DND-41 (cell line): ENCODE measurements at regions not wholly inside any gene's neighbourhood (a gene's known extent, or its start where the extent isn't known, plus 50 kb on each side); places are given as distances from the start of the nearest gene placed in this dataset.

Experiments
- ATAC-seq: fragments of 200-7000 bp; cut with Tn5 transposase; 3 replicates; pipeline ENCODE4 v1.9.1; 2021; ENCODE audit warnings: low read depth; ENCODE audit not compliant: insufficient read depth
- DNase-seq: peaks from one replicate; pipeline ENCODE4 v3.0.0-alpha.2; 2020
- H2AFZ ChIP-seq: 2 replicates; pipeline ENCODE4 v1.6.0; 2012; ENCODE audit warnings: low read depth, low read length
- H3K27ac ChIP-seq: 2 replicates; pipeline ENCODE4 v1.5.1; 2012; ENCODE audit warnings: low read length, inconsistent platforms
- H3K27me3 ChIP-seq: fragments of 200-600 bp; sonication (generic); 2 replicates; pipeline ENCODE4 v1.6.0; 2012; ENCODE audit warnings: low read length, mild to moderate bottlenecking, inconsistent platforms; ENCODE audit not compliant: insufficient read depth, poor library complexity
- H3K36me3 ChIP-seq: 2 replicates; pipeline ENCODE4 v1.5.1; 2012; ENCODE audit warnings: low read length, inconsistent platforms; ENCODE audit not compliant: insufficient read depth
- H3K4me1 ChIP-seq: 2 replicates; pipeline ENCODE4 v1.5.1; 2012; ENCODE audit warnings: mild to moderate bottlenecking, low read length; ENCODE audit not compliant: insufficient read depth
- H3K4me2 ChIP-seq: 2 replicates; pipeline ENCODE4 v1.6.0; 2012; ENCODE audit warnings: mild to moderate bottlenecking, moderate library complexity, low read length, inconsistent platforms; ENCODE audit not compliant: insufficient read depth
- H3K4me3 ChIP-seq, 2 experiments: fragments of 200-600 bp in 1 of 2; shearing (Covaris generic) in 1 of 2; 2 replicates each; pipeline ENCODE4 v1.5.1; 2012 to 2016; ENCODE audit warnings: inconsistent platforms in 2 of 2, low read length in 2 of 2, mild to moderate bottlenecking in 2 of 2, low read depth in 1 of 2, moderate library complexity in 1 of 2
- H3K79me2 ChIP-seq: 2 replicates; pipeline ENCODE4 v1.6.0; 2012; ENCODE audit warnings: low read length, inconsistent platforms; ENCODE audit not compliant: insufficient read depth
- H3K9ac ChIP-seq: 2 replicates; pipeline ENCODE4 v1.6.0; 2012; ENCODE audit warnings: low read depth, mild to moderate bottlenecking, inconsistent platforms, low read length, moderate library complexity
- H3K9me3 ChIP-seq: 2 replicates; pipeline ENCODE4 v1.5.1; 2012; ENCODE audit warnings: low read length, moderate library complexity, mild to moderate bottlenecking, inconsistent platforms; ENCODE audit not compliant: insufficient read depth, severe bottlenecking
- H4K20me1 ChIP-seq: 2 replicates; pipeline ENCODE4 v1.6.0; 2012; ENCODE audit warnings: low read length; ENCODE audit not compliant: insufficient read depth
- CTCF ChIP-seq: IDR thresholded peaks from 2 replicates; pipeline ENCODE4 v1.5.1; 2012; ENCODE audit warnings: borderline replicate concordance, low read length, moderate library complexity, mild to moderate bottlenecking; ENCODE audit not compliant: poor library complexity, severe bottlenecking; ENCODE audit errors: extremely low read depth
- EZH2 ChIP-seq: IDR thresholded peaks from 3 replicates; pipeline ENCODE4 v1.6.1; 2012; ENCODE audit warnings: borderline replicate concordance, low read depth, mild to moderate bottlenecking, moderate library complexity, low read length, inconsistent platforms; ENCODE audit not compliant: severe bottlenecking

- Histone ChIP-seq H3K4me3 (peak overlapping the region in 1 of 2 experiments; percentile 42; a peak in 2 of 4 replicates), H3K9ac (peak overlapping the region; percentile 51), H3K27me3 (no peaks in the 10 kb centered on the region), H3K4me1 (peaks cover 55% of the 10 kb centered on the region), H4K20me1 (no peaks in the 10 kb centered on the region), H3K4me2 (peak overlapping the region; percentile 63), H3K27ac (peak overlapping the region; percentile 85), H3K9me3 (peaks cover 13% of the 10 kb centered on the region), H2AFZ (no peak overlapping the region), H3K79me2 (no peaks in the 10 kb centered on the region), H3K36me3 (no peaks in the 10 kb centered on the region)
- no peak for TF ChIP-seq EZH2
- TF ChIP-seq CTCF = no peak
- ATAC-seq (no peak), DNase-seq (no peak)
Measured at GRCh38 chr21:35428937-35429336, 379.8 kb upstream of the RUNX1 start.

- Histone ChIP-seq H3K4me1 (peaks cover 55% of the 10 kb centered on the region), H3K27ac (peak overlapping the region; percentile 85), H4K20me1 (no peaks in the 10 kb centered on the region), H3K4me2 (peak overlapping the region; percentile 63), H3K79me2 (no peaks in the 10 kb centered on the region), H3K9ac (peak overlapping the region; percentile 51), H3K9me3 (peaks cover 13% of the 10 kb centered on the region), H3K36me3 (no peaks in the 10 kb centered on the region), H3K27me3 (no peaks in the 10 kb centered on the region), H2AFZ (peak overlapping the region; percentile 11; the same call in 1 of the 2 replicates), H3K4me3 (peak overlapping the region in 1 of 2 experiments; percentile 42; a peak in 2 of 4 replicates)
- ATAC-seq = peak; percentile 100
- DNase-seq = peak; percentile 94
- TF ChIP-seq EZH2 (no peak), CTCF (no peak)
Measured at GRCh38 chr21:35428489-35428888, 379.4 kb upstream of the RUNX1 start.

GRCh38 chr21:35428001-35428320, 378.9 kb upstream of the RUNX1 start:
- H3K4me1 ChIP-seq = peaks cover 55% of the 10 kb centered on the region
- peak overlapping the region in 1 of 2 experiments; percentile 42; a peak in 1 of 4 replicates for H3K4me3 ChIP-seq
- H4K20me1 ChIP-seq = no peaks in the 10 kb centered on the region
- no peaks in the 10 kb centered on the region for H3K27me3 ChIP-seq
- peak overlapping the region; percentile 51 for H3K9ac ChIP-seq
- DNase-seq = no peak
- TF ChIP-seq CTCF (no peak), EZH2 (no peak)
- peak overlapping the region; percentile 11; the same call in 1 of the 2 replicates for H2AFZ ChIP-seq
- ATAC-seq = peak; percentile 37
- H3K27ac ChIP-seq = peak overlapping the region; percentile 85
- no peaks in the 10 kb centered on the region for H3K36me3 ChIP-seq
- peak overlapping the region; percentile 63 for H3K4me2 ChIP-seq
- no peaks in the 10 kb centered on the region for H3K79me2 ChIP-seq
- peaks cover 16% of the 10 kb centered on the region for H3K9me3 ChIP-seq
